SK-N-SH (cell line): ENCODE measurements at regions not wholly inside any gene's neighbourhood (a gene's known extent, or its start where the extent isn't known, plus 50 kb on each side); places are given as distances from the start of the nearest gene placed in this dataset.

ENCODE experiments used
- EZH2phosphoT487 ChIP-seq: fragments of 200-600 bp; sonication (generic); IDR thresholded peaks from 2 replicates; pipeline ENCODE4 v1.6.1; 2017; ENCODE audit warnings: low read depth, mixed run types, mild to moderate bottlenecking, antibody characterized with exemption, moderate library complexity, borderline replicate concordance
- JUND ChIP-seq: IDR thresholded peaks from 2 replicates; pipeline ENCODE4 v1.4.0; 2012
- MXI1 ChIP-seq: IDR thresholded peaks from 2 replicates; pipeline ENCODE4 v1.6.1; 2012; ENCODE audit warnings: mild to moderate bottlenecking, low read depth, low read length, improper control_type of control experiment
- POLR2AphosphoS5 ChIP-seq: IDR thresholded peaks from 2 replicates; pipeline ENCODE4 v1.6.1; 2012; ENCODE audit warnings: low read depth, low read length
- RCOR1 ChIP-seq: fragments of 150-350 bp; IDR thresholded peaks from 2 replicates; pipeline ENCODE4 v1.6.1; 2017; ENCODE audit warnings: antibody characterized with exemption, low read length
- RXRA ChIP-seq: IDR thresholded peaks from 2 replicates; pipeline ENCODE4 v1.4.0; 2012; ENCODE audit warnings: low read depth, mild to moderate bottlenecking, borderline replicate concordance
- TAF1 ChIP-seq: IDR thresholded peaks from 2 replicates; pipeline ENCODE4 v1.6.1; 2012; ENCODE audit warnings: low read depth, mild to moderate bottlenecking, low read length, moderate library complexity, borderline replicate concordance
- YY1 ChIP-seq: IDR thresholded peaks from 2 replicates; pipeline ENCODE4 v1.4.0; 2012; ENCODE audit warnings: low read depth, mild to moderate bottlenecking
- TF ChIP-seq, protein P1 (sequence below): fragments of 200-600 bp; sonication (generic); IDR thresholded peaks from 2 replicates; pipeline ENCODE4 v1.6.1; 2017; ENCODE audit warnings: antibody characterized with exemption, mild to moderate bottlenecking, moderate library complexity

DNA sequence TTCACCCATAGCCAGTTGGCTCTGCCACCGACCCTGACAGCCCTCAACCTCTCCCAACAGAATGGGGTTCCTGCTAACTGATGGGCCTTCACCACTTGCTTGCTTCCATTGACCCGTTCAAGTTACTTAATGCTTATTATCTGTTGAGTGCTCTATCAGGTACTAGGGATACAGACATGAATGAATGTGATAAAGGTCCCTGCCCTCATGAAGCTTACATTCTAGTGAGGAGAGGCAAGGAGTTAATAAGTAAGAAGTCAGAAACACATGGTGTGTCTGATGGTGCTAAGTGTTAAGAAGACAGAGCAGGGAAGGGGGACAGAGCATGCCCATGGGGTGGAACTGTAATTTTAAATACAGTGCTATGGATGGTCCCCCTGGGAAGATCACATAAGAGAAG lies 107.5 kb upstream of the JUN start:
- TF ChIP-seq RCOR1 (no peak), JUND (no peak), TAF1 (no peak), MXI1 (no peak), YY1 (no peak), RXRA (no peak), POLR2AphosphoS5 (no peak), EZH2phosphoT487 (no peak)
- TF ChIP-seq, protein P1, sequence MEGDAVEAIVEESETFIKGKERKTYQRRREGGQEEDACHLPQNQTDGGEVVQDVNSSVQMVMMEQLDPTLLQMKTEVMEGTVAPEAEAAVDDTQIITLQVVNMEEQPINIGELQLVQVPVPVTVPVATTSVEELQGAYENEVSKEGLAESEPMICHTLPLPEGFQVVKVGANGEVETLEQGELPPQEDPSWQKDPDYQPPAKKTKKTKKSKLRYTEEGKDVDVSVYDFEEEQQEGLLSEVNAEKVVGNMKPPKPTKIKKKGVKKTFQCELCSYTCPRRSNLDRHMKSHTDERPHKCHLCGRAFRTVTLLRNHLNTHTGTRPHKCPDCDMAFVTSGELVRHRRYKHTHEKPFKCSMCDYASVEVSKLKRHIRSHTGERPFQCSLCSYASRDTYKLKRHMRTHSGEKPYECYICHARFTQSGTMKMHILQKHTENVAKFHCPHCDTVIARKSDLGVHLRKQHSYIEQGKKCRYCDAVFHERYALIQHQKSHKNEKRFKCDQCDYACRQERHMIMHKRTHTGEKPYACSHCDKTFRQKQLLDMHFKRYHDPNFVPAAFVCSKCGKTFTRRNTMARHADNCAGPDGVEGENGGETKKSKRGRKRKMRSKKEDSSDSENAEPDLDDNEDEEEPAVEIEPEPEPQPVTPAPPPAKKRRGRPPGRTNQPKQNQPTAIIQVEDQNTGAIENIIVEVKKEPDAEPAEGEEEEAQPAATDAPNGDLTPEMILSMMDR, result no peak
